Prostate gland (tissue), 2 donors: ENCODE measurements at regions not wholly inside any gene's neighbourhood (a gene's known extent, or its start where the extent isn't known, plus 50 kb on each side); places are given as distances from the start of the nearest gene placed in this dataset.

ENCODE experiments used
- DNase-seq: peaks from one replicate; pipeline ENCODE4 v3.0.0-alpha.2; 2019; ENCODE audit warnings: low spot score
- H3K27ac ChIP-seq, 2 donors: fragments of 200-600 bp; sonication (generic); 2 replicates each; pipeline ENCODE4 v1.5.1; 2017 to 2019
- H3K27me3 ChIP-seq: fragments of 200-600 bp; sonication (generic); replicated peaks from 2 replicates; pipeline ENCODE4 v1.5.1; 2019; ENCODE audit not compliant: insufficient read depth
- H3K36me3 ChIP-seq, 2 donors: fragments of 200-600 bp; sonication (generic); 1 replicate in 1 of 2; 2 replicates in 1 of 2; pipeline versions ENCODE4 v1.5.1 to v1.8.1; 2017 to 2019
- H3K4me1 ChIP-seq: fragments of 200-600 bp; sonication (generic); replicated peaks from 2 replicates; pipeline ENCODE4 v1.5.1; 2019
- H3K4me3 ChIP-seq, 2 donors: fragments of 200-600 bp; sonication (generic); 2 replicates each; pipeline ENCODE4 v1.5.1; 2017 to 2019
- H3K9me3 ChIP-seq: fragments of 200-600 bp; sonication (generic); 2 replicates; pipeline ENCODE4 v1.5.1; 2017
- POLR2A ChIP-seq: fragments of 450-650 bp; IDR thresholded peaks from one replicate; pipeline ENCODE4 v1.6.1; 2016; ENCODE audit warnings: antibody characterized with exemption, mild to moderate bottlenecking
- POLR2AphosphoS5 ChIP-seq: sonication (generic); formaldehyde crosslinking; IDR thresholded peaks from one replicate; pipeline ENCODE4 v1.6.1; 2017; ENCODE audit warnings: antibody characterized with exemption
- WGBS: methylation state at CpG from one replicate; pipeline ENCODE4 v1.1.5; 2018; 5-methylcytosine and 5-hydroxymethylcytosine counted together
- intact Hi-C: fragments of 100-400 bp; cut with DNase I; formaldehyde crosslinking; loops from one replicate; pipeline ENCODE4 v1.14.2; 2022
- TF ChIP-seq, protein P1 (sequence below), 4 experiments: fragments of 200-600 bp in 2 of 4; fragments of 450-650 bp in 2 of 4; sonication (generic) in 2 of 4; IDR thresholded peaks; 1 replicate in 3 of 4; 2 replicates in 1 of 4; pipeline ENCODE4 v1.5.1; 2016 to 2019; ENCODE audit warnings: antibody characterized with exemption in 4 of 4, mild to moderate bottlenecking in 2 of 4, moderate library complexity in 2 of 4

DNA sequence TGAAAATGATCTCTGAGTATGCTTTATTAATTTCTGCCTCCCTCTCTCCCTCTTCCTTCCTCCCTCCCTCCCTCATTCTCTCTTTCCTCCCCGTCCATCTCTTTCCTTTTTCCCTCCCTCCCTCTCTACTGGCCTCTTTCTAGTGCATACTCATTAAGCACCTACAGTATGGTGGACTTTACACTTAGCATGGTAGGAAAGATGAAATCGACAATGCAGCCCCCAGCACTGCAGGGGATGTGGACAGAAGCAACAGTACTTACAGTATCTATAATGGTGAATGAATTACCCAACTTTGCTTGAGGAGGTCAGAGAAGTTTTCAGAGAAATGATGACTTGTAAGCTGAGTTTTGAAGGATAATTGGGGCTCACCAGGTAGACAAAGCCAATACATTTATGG, 143.8 kb upstream of the RPS6KA3 start:
- Histone ChIP-seq H3K4me3 (no peak overlapping the region), H3K9me3 (no peaks in the 10 kb centered on the region), H3K4me1 (no peaks in the 10 kb centered on the region), H3K36me3 (no peaks in the 10 kb centered on the region), H3K27me3 (no peaks in the 10 kb centered on the region), H3K27ac (no peak overlapping the region)
- DNase-seq: no peak
- TF ChIP-seq, protein P1, sequence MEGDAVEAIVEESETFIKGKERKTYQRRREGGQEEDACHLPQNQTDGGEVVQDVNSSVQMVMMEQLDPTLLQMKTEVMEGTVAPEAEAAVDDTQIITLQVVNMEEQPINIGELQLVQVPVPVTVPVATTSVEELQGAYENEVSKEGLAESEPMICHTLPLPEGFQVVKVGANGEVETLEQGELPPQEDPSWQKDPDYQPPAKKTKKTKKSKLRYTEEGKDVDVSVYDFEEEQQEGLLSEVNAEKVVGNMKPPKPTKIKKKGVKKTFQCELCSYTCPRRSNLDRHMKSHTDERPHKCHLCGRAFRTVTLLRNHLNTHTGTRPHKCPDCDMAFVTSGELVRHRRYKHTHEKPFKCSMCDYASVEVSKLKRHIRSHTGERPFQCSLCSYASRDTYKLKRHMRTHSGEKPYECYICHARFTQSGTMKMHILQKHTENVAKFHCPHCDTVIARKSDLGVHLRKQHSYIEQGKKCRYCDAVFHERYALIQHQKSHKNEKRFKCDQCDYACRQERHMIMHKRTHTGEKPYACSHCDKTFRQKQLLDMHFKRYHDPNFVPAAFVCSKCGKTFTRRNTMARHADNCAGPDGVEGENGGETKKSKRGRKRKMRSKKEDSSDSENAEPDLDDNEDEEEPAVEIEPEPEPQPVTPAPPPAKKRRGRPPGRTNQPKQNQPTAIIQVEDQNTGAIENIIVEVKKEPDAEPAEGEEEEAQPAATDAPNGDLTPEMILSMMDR (IDR thresholded peaks at IDR 0.05): no peak
- TF ChIP-seq POLR2AphosphoS5: no peak
- intact Hi-C loops: no loop called here
- 92% methylated on average over 2 of the region's 2 CpGs for WGBS

DNA sequence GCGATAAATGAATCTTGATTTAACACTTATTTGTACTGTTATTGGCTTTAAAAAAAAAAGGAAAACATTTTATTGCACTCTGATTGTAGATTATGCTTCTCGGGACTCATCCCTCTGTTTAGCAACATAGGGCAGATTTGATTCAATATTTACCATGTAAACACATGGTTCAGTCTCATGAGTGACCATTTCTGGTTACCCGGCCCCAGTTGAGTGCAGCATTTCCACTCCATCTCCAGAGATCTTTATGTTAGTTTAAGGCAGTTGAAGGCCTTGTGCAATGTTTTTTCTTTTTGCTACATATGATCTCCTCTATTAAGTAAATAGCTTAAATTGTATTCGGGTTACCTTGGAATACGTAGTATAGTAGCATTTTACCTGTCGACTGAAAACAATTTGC, 143.3 kb upstream of the RPS6KA3 start:
- Histone ChIP-seq H3K4me1 (no peaks in the 10 kb centered on the region), H3K36me3 (no peaks in the 10 kb centered on the region), H3K27ac (no peak overlapping the region), H3K4me3 (no peak overlapping the region), H3K9me3 (no peaks in the 10 kb centered on the region), H3K27me3 (no peaks in the 10 kb centered on the region)
- intact Hi-C loops: no loop called here
- TF ChIP-seq POLR2A (no peak), POLR2AphosphoS5 (no peak)
- TF ChIP-seq, protein P1 (IDR thresholded peaks at IDR 0.05): no peak
- WGBS: 52% methylated on average over 6 of the region's 6 CpGs
- DNase-seq: no peak

DNA sequence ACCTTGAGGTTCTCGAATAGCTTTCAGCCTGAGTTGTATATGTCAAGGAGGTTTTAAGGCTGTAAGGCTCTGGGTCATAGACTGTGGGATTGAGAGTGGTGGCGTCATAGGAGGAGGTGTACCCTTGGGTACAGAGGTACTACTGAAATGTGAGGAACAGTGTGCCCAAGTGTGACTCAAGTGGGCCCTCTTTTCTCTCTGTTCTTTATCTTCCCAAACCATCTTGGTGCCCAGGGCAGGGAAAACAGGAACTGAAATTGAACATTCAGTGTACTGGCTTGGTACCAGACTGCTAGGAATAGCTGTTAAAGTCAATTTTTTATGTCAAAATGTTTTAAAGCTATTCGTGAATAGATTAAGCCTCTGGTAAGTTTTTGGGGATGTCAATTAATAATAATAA, 136.2 kb upstream of the RPS6KA3 start:
- TF ChIP-seq, protein P1 (IDR thresholded peaks at IDR 0.05): no peak
- TF ChIP-seq POLR2A (no peak), POLR2AphosphoS5 (no peak)
- H3K4me1 ChIP-seq: no peaks in the 10 kb centered on the region
- no peaks in the 10 kb centered on the region for H3K9me3 ChIP-seq
- H3K4me3 ChIP-seq: no peak overlapping the region
- no peak for DNase-seq
- 58% methylated on average over 3 of the region's 3 CpGs for WGBS
- H3K27me3 ChIP-seq: no peaks in the 10 kb centered on the region
- no peaks in the 10 kb centered on the region for H3K36me3 ChIP-seq
- no peak overlapping the region for H3K27ac ChIP-seq
- intact Hi-C loops: no loop called here

DNA sequence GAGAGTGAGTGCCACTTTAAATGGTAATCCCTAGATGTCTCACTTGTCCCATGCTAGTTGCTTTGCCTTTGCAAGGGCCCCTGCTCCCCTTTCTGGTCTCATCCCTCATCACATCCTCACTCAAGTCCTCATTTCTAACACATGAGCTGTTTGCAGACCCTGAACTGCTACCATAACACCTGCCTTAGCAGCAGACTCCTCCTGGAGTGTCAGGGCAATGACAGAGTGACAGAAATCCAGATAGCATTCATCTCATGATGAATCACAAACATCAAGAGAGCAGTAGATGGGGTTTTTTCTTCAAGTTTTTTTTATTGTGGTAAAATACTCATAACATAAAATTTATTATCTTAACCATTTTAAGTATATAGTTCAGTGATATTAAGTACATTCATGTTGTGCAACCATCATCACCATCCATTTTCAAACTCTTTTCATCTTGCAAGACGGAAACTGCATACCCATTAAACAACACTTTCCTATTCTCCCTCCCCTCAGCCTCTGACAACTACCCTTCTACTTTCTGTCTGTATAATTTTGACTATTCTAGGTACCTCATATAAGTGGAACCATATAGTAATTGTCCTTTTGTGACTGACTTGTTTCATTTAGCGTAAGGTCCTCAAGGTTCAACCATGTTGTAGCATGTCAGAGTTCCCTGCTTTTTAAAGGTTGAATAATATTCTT, 133.2 kb upstream of the RPS6KA3 start:
- Histone ChIP-seq H3K4me3 (no peak overlapping the region), H3K27me3 (no peaks in the 10 kb centered on the region), H3K36me3 (no peaks in the 10 kb centered on the region), H3K27ac (no peak overlapping the region), H3K4me1 (no peaks in the 10 kb centered on the region), H3K9me3 (no peaks in the 10 kb centered on the region)
- 89% methylated on average over 2 of the region's 2 CpGs for WGBS
- no peak for DNase-seq
- TF ChIP-seq POLR2A: no peak
- TF ChIP-seq, protein P1 (IDR thresholded peaks at IDR 0.05): no peak
- TF ChIP-seq POLR2AphosphoS5: no peak
- intact Hi-C loops: no loop called here

DNA sequence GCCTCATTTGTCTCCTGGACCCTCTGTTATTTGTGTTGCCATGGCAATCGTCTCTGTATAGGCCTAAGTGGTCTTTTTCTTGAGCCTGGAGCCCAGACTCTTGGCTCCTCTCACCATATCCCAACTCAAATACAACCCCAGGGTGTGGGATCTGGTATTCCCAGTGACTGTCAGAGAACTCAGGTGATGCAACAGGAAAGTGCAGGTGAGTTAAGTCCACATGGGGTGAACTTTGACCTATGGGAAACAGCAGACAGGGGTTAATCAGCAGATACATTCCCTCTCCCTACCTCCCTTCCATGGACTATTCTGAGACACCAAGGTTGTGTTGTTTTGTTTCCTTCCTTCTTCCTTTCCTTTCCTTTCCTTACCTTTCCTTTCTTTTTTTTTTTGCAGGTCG, 130.9 kb upstream of the RPS6KA3 start:
- Histone ChIP-seq H3K4me1 (no peaks in the 10 kb centered on the region), H3K9me3 (no peaks in the 10 kb centered on the region), H3K27ac (no peak overlapping the region), H3K4me3 (no peak overlapping the region), H3K36me3 (no peaks in the 10 kb centered on the region), H3K27me3 (no peaks in the 10 kb centered on the region)
- intact Hi-C loops: no loop called here
- DNase-seq: no peak
- TF ChIP-seq POLR2A: no peak
- TF ChIP-seq, protein P1 (IDR thresholded peaks at IDR 0.05): no peak
- no peak for TF ChIP-seq POLR2AphosphoS5
- 89% methylated on average over 2 of the region's 2 CpGs for WGBS
